Neural progenitor cell (in vitro differentiated cells): ENCODE measurements at regions not wholly inside any gene's neighbourhood (a gene's known extent, or its start where the extent isn't known, plus 50 kb on each side); places are given as distances from the start of the nearest gene placed in this dataset.

Source experiments
- CTCF ChIP-seq: fragments of 200-600 bp; sonication (generic); IDR thresholded peaks from 2 replicates; pipeline ENCODE4 v1.5.1; 2017; ENCODE audit warnings: antibody characterized with exemption, mild to moderate bottlenecking
- EZH2 ChIP-seq: fragments of 200-600 bp; sonication (generic); IDR thresholded peaks from 2 replicates; pipeline ENCODE4 v1.6.1; 2017; ENCODE audit warnings: antibody characterized with exemption, mild to moderate bottlenecking, moderate library complexity
- EZH2phosphoT487 ChIP-seq: fragments of 200-600 bp; sonication (generic); IDR thresholded peaks from 2 replicates; pipeline ENCODE4 v1.6.1; 2017; ENCODE audit warnings: antibody characterized with exemption

DNA sequence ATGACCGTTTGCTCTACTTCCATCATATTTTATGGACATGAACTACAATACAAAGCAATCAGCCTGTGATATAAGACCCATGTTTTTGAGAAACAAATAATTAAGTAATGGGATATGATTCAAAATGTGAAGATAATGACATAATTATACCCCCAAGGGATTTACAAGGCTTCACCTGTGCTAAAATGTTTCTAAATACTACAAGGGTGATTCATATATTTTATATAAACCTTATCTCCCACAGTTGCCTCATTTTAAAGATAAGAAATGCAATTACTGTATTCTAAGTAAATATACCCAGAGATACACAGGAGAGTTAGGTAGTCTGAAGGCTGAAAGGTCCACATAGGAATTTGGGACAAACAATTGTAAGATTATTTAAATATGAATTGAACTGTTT, 662.0 kb upstream of the CHD1 start:
- TF ChIP-seq CTCF (no peak), EZH2 (no peak), EZH2phosphoT487 (no peak)
